ENCODE measurements at regions not wholly inside any gene's neighbourhood (a gene's known extent, or its start where the extent isn't known, plus 50 kb on each side); places are given as distances from the start of the nearest gene placed in this dataset.

DNA sequence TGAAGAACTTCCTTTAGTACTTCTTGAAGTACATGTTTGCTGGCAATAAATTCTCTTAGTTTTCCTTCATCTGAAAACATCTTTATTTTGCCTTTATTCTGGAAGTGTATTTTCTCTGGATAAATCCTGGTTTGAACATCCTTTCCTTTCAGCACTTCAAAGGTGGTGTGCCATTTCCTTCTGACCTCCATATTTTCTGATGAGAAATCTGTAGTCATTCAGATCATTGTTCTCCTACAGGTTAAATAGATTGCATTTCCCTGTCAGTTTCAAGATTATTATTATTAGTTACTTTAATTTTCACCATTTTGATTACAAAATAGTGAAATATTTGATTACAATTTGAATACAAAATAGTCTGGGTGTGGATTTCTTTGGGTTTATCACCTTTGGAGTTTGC, 134.5 kb downstream of the CDH26 start:
- TF ChIP-seq CTCF (IDR thresholded peaks at IDR 0.05; ENCODE audit: low read length) (no peak), EZH2 (optimal IDR thresholded peaks at IDR 0.05; ENCODE audit: low read depth, low read length) (no peak)
